GM18508 (cell line): ENCODE measurements at regions not wholly inside any gene's neighbourhood (a gene's known extent, or its start where the extent isn't known, plus 50 kb on each side); places are given as distances from the start of the nearest gene placed in this dataset.
"Not testable (repeated sequence)": the region's sequence is repeated elsewhere in the genome, so short reads cannot be mapped to it uniquely, and the experiment has no call there.

Experiments
- ATAC-seq: cut with Tn5 transposase; IDR thresholded peaks from one replicate; pipeline ENCODE4 v1.9.1; 2021; ENCODE audit warnings: moderate number of reproducible peaks; ENCODE audit not compliant: insufficient read depth, unreplicated experiment

DNA sequence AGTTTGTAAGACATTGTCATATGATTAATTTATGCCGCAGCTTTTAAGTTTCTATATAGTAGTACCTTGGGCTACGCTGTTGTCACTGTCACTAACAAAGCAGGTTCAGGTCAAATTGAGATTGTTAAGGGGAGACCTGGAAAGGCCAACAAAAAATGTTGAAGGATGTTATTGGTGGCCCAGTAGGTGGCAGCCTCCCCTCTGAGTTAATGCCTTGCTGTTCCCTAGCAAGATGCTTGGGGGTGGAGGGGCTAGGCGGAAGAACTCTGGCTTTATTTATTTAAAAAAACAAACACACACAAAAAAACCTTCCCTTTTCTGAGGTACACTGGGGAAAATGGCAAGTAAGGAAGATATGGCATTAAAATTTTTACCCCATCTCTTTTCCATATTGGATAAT lies 128.3 kb upstream of the ATP5MC3 start:
- ATAC-seq: no peak

DNA sequence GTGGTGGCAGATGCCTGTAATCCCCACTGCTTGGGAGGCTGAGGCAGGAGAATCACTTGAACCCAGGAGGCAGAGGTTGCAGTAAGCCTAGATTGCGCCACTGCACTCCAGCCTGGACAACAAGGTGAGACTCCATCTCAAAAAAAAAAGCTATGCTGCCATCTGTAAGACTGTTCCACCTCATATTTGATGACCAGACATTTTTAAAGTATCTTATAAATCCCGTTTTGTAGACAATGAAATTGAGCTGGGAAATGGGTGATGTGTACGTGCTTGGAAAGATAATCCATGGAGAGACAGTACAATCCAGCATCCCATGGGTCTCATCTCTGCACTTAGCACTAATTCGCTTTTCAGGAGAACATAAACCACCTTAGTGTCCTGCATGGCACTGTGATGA lies 126.5 kb upstream of the ATP5MC3 start:
- no peak for ATAC-seq

DNA sequence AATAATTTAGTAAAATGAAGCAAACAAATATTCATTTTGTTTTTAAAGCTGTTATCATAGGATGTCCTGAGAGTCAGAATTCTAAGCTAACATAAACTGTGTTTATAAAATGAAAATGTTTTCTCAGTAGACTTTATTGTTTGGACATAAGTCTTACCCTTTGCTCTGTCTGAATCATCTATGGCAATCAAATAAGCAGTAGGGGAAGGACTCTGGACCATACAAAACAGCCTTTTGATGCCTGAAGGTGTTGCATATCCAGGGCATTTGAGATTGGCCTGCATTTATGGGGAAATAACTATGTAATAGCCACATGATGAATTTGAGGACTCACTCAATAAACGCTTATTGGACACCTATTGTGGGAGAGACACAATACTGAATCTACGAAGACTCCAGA lies 123.0 kb upstream of the ATP5MC3 start:
- no peak for ATAC-seq

DNA sequence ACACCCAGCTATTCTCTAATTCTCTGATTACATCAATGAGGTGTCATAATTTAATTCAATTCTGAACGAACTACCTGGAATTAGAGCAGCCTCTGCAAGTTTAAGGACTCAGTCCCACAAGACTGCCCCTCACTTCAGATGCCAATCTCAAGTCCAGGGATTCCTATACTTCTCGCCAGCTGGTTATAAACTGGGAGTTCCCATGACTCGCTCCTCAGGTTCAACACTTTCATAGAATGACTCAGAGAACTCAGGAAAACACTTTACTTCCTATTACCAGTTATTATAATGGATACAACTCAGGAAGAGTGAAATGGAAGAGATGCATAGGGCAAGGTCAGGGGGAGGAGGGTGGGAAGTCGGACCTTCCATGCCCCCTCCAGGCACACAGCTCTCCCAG lies 112.3 kb upstream of the ATP5MC3 start:
- no peak for ATAC-seq

DNA sequence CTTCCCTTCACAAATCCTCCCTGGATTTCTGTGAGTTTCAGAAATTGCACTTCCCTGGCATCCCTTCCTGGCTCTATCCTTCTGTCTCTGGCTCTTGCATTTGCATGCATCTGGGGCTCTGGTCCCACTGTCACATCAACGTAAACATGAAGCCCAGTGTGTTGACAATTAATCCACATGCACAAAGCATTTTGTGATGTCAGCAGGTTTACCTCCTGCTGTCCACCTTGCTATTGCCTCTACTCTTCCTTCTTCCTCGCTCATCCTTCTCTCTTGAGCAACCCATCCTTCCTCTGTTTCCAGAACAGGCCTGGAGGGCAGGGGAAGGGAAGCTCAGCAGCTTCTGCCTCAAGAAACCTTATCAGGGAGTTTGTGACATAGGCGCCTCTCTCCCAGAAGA lies 111.7 kb upstream of the ATP5MC3 start:
- no peak for ATAC-seq

DNA sequence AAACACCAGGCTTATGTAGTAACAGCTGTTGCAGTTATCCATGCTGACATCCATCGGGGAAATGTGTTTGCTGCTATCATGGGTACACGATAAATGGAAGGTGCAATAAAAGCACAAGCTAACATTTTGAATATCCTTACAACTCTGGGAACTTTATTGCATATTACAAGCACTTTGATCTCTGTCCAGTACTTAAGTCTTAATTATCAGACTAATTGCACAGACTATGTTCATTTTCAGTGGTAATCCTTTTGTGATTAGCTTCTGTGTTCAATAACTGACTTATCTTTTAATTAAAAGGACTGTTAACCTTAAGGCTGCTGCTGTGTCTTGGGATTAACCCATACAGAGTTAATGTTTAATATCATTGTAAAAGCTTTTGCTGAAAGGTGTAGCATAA lies 101.4 kb upstream of the ATP5MC3 start:
- no peak for ATAC-seq

DNA sequence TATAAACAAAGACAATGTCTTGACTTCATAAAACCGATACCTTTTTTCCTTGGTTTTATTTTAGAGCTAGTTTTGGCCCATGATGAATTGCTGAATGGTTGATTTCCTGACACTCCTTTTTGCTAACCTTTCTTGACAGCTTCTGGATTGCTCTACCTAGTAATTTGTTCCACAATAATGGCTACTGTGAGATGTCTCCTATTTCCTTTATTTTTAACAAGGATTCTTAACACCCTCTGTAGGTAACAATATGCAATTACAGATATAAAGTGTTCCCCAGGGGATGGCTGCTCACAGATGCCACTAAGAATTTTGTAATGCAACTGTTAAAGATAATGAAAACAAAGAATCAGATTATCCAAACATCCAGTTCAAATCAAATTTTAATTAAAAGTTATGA lies 100.8 kb upstream of the ATP5MC3 start:
- no peak for ATAC-seq

DNA sequence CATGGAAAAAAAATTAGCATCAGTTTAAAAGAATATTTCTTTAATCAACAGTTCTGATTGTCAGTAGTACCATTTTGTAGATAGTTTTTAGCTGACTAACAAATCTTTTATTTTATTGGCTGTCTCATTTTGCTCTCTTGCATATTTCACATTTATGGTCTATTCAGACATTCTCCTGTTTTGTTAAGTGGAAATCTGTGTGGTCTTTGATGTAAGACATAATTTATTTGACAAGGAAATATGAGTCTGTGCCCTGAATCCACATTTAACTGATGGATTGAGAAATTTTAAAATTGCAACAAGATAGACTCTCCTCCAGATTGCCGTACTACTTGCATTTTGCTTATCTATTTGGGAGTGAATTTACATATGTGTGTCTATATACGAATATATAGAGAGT lies 96.3 kb upstream of the ATP5MC3 start:
- ATAC-seq: no peak

DNA sequence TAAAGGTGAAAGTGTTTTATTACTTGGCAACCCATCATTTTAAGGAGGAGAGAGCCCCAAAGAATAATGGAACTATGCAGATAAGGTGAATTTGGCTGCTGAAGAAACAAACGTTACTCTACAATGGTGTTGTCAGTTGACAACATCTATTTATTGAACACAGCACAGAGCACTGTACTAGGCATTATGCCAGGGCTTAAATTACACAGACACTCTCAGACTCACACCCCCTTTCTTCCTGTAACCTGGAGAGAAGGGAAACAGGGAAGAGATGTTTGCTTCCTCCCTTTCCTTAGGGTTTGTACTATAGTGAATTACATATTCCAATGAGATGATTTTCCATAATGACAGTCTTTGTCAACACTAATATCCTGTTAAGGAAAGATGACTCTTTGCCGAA lies 94.0 kb upstream of the ATP5MC3 start:
- ATAC-seq: no peak

DNA sequence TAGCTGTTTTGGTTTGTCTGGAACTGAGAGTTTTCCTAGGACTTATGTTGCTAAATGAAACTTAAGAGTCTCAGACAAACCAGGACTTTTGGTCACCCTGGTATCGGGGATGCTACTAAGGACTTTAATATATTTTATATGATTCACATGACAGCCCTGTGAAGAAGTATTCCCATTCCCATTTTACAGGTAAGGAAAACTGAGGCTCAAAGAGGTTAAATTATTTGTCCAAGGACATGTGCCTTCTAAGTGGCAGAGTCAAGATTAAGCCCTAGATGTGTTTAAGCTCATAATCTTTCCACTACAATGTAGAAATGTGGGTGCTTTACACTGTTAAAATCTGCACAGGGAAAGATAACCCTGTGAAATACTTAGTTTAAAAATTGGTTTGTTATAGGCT lies 77.7 kb upstream of the ATP5MC3 start:
- ATAC-seq: no peak

DNA sequence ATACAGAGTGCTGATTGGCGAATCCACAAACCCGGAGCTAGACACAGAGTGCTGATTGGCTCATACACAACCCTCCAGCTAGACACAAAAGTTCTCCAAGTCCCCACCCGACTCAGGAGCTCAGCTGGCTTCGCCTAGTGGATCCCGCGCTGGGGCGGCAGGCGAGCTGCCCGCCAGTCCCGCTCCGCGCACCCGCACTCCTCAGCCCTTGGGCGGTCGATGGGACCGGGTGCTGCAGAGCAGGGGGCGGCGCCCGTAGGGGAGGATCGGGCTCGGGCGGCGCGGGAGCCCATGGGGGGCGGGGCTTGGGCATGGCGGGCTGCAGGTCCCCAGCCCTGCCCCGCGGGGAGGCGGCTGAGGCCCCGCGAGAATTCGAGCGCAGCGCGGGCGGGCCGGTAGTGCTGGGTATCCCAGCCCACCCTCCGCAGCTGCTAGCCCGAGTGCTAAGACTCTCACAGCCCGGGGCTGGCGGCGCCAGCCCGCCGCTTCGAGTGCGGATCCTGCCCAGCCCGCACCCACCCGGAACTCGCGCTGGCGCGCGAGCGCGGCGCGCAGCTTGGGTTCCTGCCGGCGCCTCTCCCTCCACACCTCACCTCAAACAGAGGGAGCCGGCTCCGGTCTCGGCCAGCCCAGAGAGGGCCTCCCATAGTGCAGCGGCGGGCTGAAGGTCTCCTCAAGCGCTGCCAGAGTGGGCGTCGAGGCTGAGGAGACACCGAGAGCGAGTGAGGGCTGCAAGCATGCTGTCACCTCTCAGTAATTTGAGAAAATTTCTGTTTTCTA lies 75.5 kb upstream of the ATP5MC3 start:
- no peak for ATAC-seq

DNA sequence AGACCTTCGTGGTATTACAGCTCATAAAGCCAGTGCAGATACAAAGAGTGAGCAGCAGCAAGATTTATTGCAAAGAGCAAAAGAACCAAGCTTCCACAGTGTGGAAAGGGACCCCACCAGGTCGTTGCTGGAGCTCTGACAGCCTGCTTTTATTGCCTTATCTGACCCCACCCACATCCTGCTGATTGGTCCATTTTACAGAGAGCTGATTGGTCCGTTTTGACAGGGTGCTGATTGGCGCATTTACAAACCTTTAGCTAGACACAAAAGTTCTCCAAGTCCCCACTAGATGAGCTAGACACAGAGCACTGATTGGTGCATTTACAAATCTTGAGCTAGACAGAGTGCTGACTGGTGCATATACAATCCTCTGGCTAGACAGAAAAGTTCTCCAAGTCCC lies 74.9 kb upstream of the ATP5MC3 start:
- ATAC-seq: not testable (repeated sequence)

DNA sequence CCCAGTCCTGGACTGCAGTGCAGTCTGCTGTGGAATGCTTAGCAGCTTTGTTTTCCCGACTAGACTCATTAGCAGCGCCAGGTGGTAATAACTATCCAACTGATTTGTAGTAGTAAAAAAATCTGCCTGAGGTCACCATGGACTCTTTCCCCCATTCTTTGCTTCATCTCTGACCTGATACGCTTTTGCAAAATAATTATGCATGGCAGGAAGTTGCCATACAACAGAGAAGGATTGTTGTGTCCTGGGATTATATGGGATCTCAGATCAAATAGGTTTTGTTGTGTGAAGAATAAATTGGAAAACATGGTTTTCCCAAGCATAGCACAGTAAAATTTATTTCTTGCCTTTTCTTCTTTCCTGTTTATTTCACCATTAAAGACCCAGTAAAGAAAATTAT lies 72.4 kb upstream of the ATP5MC3 start:
- no peak for ATAC-seq

DNA sequence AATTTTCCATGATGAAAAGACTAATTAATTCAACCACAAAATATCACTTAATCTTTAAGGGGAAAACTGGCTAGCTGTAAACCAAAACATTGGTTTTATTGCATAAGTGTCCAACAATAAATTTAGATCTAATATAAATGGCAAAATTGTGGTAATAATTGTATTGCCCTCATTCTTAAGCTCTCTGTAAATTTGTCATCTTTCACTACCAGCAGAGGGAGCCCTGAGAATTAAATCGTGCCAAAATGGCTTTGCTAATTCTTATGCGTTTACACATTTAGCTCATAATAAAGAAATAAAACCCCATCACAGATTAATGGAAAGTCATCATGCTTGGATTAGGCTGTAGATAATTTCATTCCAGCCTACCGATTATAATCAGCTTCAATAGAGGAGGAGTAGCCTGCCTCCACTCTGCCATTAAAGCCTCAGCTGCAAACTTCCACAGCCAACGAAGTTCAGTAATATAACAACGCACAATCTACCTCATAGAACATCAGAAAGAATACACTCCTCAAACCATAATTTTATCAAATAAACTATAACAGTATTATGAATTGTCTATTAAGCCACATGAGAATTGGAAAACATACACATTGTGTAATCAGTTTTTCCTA lies 70.0 kb upstream of the ATP5MC3 start:
- ATAC-seq: no peak

DNA sequence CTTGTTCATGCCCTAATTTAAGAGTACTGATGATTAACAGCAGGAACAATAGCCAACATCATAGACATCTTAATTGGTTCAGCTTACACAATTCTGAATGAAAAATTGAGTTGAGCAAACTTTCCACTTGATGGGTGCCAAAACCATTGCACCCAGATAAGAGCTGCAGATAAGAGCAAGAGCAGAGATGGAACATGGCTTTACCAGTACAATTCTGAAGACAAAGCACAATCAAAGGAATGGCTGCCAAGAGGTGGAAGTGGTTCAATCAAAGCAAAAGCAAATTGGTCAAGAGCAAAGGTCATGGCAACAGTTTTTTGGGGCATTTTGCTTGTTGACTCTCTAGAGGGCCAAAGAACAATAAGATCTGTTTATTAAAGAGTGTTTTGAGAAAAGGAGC lies 65.6 kb upstream of the ATP5MC3 start:
- no peak for ATAC-seq

DNA sequence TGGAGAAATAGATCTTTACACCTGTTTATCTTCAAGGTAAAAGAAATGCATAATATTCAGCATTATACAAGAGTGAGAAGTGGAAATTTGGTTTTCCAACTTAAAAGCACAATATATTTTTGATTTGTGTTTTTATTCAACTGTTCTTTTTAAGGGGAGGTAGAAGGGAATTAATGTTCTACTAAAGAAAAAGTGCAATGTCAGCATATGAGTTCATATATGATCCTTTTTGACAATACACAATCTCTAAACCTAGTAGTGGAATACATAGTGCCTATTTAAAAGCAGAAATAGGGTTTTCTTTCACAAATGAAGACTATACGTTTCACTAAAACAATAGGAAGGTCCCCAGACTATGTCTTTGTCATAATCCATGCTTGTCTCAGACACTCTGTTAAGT lies 63.2 kb upstream of the ATP5MC3 start:
- no peak for ATAC-seq

DNA sequence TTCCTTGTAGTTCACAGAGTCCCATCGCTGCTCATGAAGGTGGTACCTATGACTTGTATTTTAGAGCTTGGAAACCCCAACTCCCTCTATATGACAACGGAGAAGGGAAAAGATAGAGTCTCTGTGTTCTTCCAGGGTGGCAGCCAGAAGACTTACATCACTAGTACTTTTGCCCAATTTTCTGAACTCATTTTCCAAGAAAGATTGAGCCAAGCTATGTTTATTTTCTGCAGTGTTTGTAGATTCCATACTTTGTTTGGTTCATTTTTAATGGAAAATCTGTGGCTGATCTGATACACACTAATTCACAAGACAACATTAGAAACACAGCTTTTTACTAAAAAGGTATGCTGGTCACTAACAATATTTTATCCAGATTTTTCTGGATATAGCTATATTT lies 60.2 kb upstream of the ATP5MC3 start:
- no peak for ATAC-seq

DNA sequence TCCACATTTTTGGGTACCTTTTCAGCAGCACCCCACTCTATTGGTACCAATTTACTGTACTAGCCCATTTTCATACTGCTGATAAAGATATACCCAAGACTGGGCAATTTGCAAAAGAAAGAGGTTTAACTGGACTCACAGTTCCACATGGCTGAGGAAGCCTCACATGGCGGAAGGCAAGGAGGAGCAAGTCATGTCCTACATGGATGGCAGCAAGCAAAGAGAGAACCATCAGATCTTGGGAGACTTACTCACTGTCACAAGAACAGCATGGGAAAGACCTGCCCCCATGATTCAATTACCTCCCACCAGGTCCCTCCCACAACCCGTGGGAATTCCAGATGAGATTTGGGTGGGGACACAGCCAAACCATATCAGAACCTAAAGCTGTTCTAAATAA lies 58.5 kb upstream of the ATP5MC3 start:
- not testable (repeated sequence) for ATAC-seq

DNA sequence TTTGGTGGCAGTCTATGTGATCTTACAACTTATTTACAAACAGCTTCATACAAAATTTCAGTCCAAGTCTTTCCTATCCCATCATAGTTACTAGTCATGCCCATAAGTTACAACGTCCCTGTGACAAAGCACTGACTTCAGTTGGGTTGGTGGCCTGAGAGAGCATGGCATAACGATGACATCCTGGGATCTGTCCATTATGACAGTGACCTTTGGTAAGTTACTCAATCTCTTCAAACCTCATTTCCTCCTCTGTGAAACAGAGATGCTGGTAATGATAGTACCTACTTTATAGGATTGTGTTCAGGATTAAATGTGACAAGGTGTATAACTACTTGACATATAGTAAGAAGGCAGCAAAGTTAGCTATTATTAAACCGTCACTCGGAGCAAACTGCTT lies 55.4 kb upstream of the ATP5MC3 start:
- no peak for ATAC-seq

DNA sequence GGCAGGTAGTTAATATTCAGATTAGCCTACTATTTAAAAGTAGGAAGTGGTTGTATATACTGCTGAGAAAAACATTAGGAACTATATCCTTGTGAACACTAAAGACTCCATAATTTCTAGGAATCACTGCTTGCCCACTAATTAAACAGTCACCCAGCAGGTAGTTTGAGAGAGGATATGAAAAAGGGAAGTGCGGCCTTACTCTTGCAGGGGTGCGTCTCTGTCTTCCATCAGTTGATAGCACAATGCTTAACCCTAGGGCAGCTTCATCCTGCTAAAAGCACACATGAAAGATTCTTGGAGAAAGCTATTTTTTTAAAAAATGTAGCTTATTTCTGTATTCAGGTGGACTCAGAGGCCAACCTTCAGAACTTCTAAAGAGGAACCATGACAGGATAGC lies 53.1 kb upstream of the ATP5MC3 start:
- ATAC-seq: no peak

DNA sequence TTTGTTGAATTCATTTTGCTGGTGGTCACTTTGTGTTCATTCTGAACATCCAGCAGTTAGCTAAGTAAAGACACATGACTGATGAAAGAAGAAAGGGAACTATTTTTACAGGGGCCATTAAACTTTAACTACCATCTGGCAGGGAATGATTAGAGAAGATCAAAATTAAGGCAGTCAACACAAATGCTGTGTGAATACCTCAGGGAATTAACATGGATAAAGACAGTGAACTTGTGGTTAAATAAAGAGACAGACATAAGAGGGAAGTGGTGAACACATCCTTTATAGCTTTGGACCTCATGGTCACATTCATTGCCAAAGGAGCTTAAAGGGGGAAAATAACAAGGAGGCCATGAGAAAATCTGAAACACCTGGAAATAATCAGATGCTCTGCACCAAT lies 52.6 kb upstream of the ATP5MC3 start:
- ATAC-seq: no peak

DNA sequence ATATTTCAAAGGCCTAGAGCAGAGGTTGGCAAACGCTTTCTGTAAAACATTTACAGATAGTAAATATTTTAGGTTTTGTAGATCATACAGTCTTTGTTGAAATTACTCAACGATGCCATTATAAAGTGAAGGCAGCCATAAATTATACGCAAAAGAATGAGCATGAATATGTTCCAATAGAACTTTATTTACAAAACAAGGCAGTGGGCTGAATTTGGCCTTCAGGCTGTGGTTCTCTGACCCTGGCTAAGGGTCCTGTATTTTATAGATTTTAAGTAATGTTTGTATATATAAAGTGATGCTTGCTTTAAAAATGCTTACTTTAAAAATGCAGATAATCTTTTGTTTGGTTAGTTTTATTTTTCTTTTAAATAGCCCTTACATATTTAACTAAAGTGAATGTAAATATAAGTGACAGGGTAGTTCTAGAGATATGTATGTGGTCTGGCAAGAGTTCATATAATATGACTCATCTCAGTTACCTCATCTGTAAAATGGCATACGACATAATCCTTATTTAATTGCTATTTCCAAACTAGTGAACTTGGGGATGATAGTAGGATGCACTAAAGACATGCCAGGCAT lies 51.7 kb upstream of the ATP5MC3 start:
- no peak for ATAC-seq
